GM21526 (cell line): ENCODE measurements at regions not wholly inside any gene's neighbourhood (a gene's known extent, or its start where the extent isn't known, plus 50 kb on each side); places are given as distances from the start of the nearest gene placed in this dataset.

Experiments
- ATAC-seq: cut with Tn5 transposase; IDR thresholded peaks from one replicate; pipeline ENCODE4 v1.9.1; 2021; ENCODE audit warnings: moderate library complexity; ENCODE audit not compliant: unreplicated experiment, low FRiP score

- no peak for ATAC-seq
Measured at GRCh38 chr10:30793093-30793492, 163.5 kb upstream of the LYZL2 start.

- no peak for ATAC-seq
Measured at GRCh38 chr10:30792025-30792424, 162.5 kb upstream of the LYZL2 start.

- ATAC-seq: no peak
Measured at GRCh38 chr10:30791197-30791611, 161.7 kb upstream of the LYZL2 start.

- no peak for ATAC-seq
Measured at GRCh38 chr10:30789806-30790205, 160.3 kb upstream of the LYZL2 start.

GRCh38 chr10:30788307-30788706, 158.8 kb upstream of the LYZL2 start:
- ATAC-seq: no peak

- ATAC-seq: no peak
Measured at GRCh38 chr10:30786906-30787305, 157.4 kb upstream of the LYZL2 start.

GRCh38 chr10:30786131-30786530, 156.6 kb upstream of the LYZL2 start:
- ATAC-seq: no peak

- no peak for ATAC-seq
Measured at GRCh38 chr10:30784897-30785605, 155.5 kb upstream of the LYZL2 start.

GRCh38 chr10:30784524-30784896, 155.0 kb upstream of the LYZL2 start:
- no peak for ATAC-seq

- ATAC-seq: peak; percentile 44
Measured at GRCh38 chr10:30783939-30784501, 154.5 kb upstream of the LYZL2 start.

- no peak for ATAC-seq
Measured at GRCh38 chr10:30782537-30783461, 153.2 kb upstream of the LYZL2 start.

GRCh38 chr10:30782157-30782536, 152.6 kb upstream of the LYZL2 start:
- no peak for ATAC-seq

GRCh38 chr10:30781670-30782121, 152.1 kb upstream of the LYZL2 start:
- no peak for ATAC-seq

- ATAC-seq: no peak
Measured at GRCh38 chr10:30778769-30779168, 149.2 kb upstream of the LYZL2 start.

GRCh38 chr10:30775779-30776591, 146.4 kb upstream of the LYZL2 start:
- no peak for ATAC-seq

GRCh38 chr10:30774261-30774660, 144.7 kb upstream of the LYZL2 start:
- ATAC-seq: no peak

GRCh38 chr10:30773501-30773900, 143.9 kb upstream of the LYZL2 start:
- ATAC-seq: no peak

GRCh38 chr10:30770816-30771215, 141.3 kb upstream of the LYZL2 start:
- ATAC-seq: no peak

- no peak for ATAC-seq
Measured at GRCh38 chr10:30770229-30770628, 140.7 kb upstream of the LYZL2 start.

GRCh38 chr10:30769361-30769760, 139.8 kb upstream of the LYZL2 start:
- no peak for ATAC-seq

- no peak for ATAC-seq
Measured at GRCh38 chr10:30765616-30766015, 136.1 kb upstream of the LYZL2 start.
